H9 (cell line): ENCODE measurements at regions not wholly inside any gene's neighbourhood (a gene's known extent, or its start where the extent isn't known, plus 50 kb on each side); places are given as distances from the start of the nearest gene placed in this dataset.

Experiments used
- DNase-seq: peaks from one replicate; pipeline ENCODE4 v3.0.0-alpha.2; 2017
- H2AFZ ChIP-seq: one replicate; pipeline ENCODE4 v1.6.1; 2013; ENCODE audit warnings: mild to moderate bottlenecking, low read length, control low read depth, moderate library complexity
- H2AK5ac ChIP-seq: 2 replicates; pipeline ENCODE4 v1.6.1; 2013; ENCODE audit warnings: low read length, control low read depth, mixed read lengths; ENCODE audit not compliant: insufficient read length
- H2BK120ac ChIP-seq: one replicate; pipeline ENCODE4 v1.6.1; 2013; ENCODE audit warnings: low read depth, mild to moderate bottlenecking, low read length, control low read depth, inconsistent platforms; ENCODE audit not compliant: poor library complexity, severe bottlenecking
- H2BK12ac ChIP-seq: 2 replicates; pipeline ENCODE4 v1.6.1; 2013; ENCODE audit warnings: low read length, control low read depth, mixed read lengths, low read depth; ENCODE audit not compliant: insufficient read length
- H2BK15ac ChIP-seq: 2 replicates; pipeline ENCODE4 v1.6.1; 2013; ENCODE audit warnings: low read depth, low read length, control low read depth
- H2BK20ac ChIP-seq: one replicate; pipeline ENCODE4 v1.6.1; 2013; ENCODE audit warnings: low read depth, mild to moderate bottlenecking, low read length, control low read depth, inconsistent platforms; ENCODE audit not compliant: poor library complexity, severe bottlenecking
- H2BK5ac ChIP-seq: 2 replicates; pipeline ENCODE4 v1.6.1; 2013; ENCODE audit warnings: low read length, control low read depth, mixed read lengths; ENCODE audit not compliant: insufficient read length
- H3K14ac ChIP-seq: 2 replicates; pipeline ENCODE4 v1.6.1; 2013; ENCODE audit warnings: low read length, control low read depth; ENCODE audit not compliant: insufficient read depth
- H3K18ac ChIP-seq: 2 replicates; pipeline ENCODE4 v1.6.1; 2013; ENCODE audit warnings: low read depth, mild to moderate bottlenecking, mixed read lengths, low read length, control low read depth; ENCODE audit not compliant: insufficient read length
- H3K23ac ChIP-seq: 2 replicates; pipeline ENCODE4 v1.6.1; 2013; ENCODE audit warnings: low read length, control low read depth, mixed read lengths, low read depth; ENCODE audit not compliant: insufficient read length
- H3K23me2 ChIP-seq: 2 replicates; pipeline ENCODE4 v1.6.1; 2013; ENCODE audit warnings: low read depth, mild to moderate bottlenecking, mixed read lengths, low read length, control low read depth; ENCODE audit not compliant: insufficient read length, poor library complexity, severe bottlenecking
- H3K27ac ChIP-seq: 2 replicates; pipeline ENCODE4 v1.5.1; 2013; ENCODE audit warnings: low read length, control low read depth, mixed read lengths, low read depth; ENCODE audit not compliant: insufficient read length
- H3K27me3 ChIP-seq: 2 replicates; pipeline ENCODE4 v1.6.1; 2013; ENCODE audit warnings: low read length, control low read depth, inconsistent platforms; ENCODE audit not compliant: insufficient read depth
- H3K4ac ChIP-seq: 2 replicates; pipeline ENCODE4 v1.6.1; 2013; ENCODE audit warnings: low read depth, mild to moderate bottlenecking, control low read depth, inconsistent platforms, low read length, moderate library complexity
- H3K4me1 ChIP-seq: 2 replicates; pipeline ENCODE4 v1.6.1; 2013; ENCODE audit warnings: low read length, control low read depth, inconsistent platforms; ENCODE audit not compliant: insufficient read depth
- H3K4me2 ChIP-seq: 2 replicates; pipeline ENCODE4 v1.6.1; 2013; ENCODE audit warnings: low read length, control low read depth, mixed read lengths; ENCODE audit not compliant: insufficient read length, insufficient read depth
- H3K56ac ChIP-seq: 2 replicates; pipeline ENCODE4 v1.6.1; 2013; ENCODE audit warnings: low read depth, mild to moderate bottlenecking, mixed read lengths, low read length, control low read depth; ENCODE audit not compliant: insufficient read length
- H3K79me1 ChIP-seq: 2 replicates; pipeline ENCODE4 v1.6.1; 2013; ENCODE audit warnings: low read depth, mild to moderate bottlenecking, moderate library complexity, low read length, control low read depth, inconsistent platforms; ENCODE audit not compliant: insufficient read depth, poor library complexity, severe bottlenecking
- H3K79me2 ChIP-seq: 2 replicates; pipeline ENCODE4 v1.6.1; 2013; ENCODE audit warnings: low read length, control low read depth, inconsistent platforms; ENCODE audit not compliant: insufficient read depth
- H3K9ac ChIP-seq: 2 replicates; pipeline ENCODE4 v1.6.1; 2013; ENCODE audit warnings: low read length, control low read depth, mixed read lengths; ENCODE audit not compliant: insufficient read length; ENCODE audit errors: extremely low read depth
- H3K9me3 ChIP-seq: one replicate; pipeline ENCODE4 v1.6.1; 2013; ENCODE audit warnings: low read depth, low read length, inconsistent platforms; ENCODE audit not compliant: control insufficient read depth
- H3T11ph ChIP-seq: one replicate; pipeline ENCODE4 v1.6.1; 2013; ENCODE audit warnings: mild to moderate bottlenecking, low read length, control low read depth, inconsistent platforms
- H4K20me1 ChIP-seq: one replicate; pipeline ENCODE4 v1.6.1; 2013; ENCODE audit not compliant: control insufficient read depth, insufficient read length, insufficient read depth
- H4K5ac ChIP-seq: 2 replicates; pipeline ENCODE4 v1.6.1; 2013; ENCODE audit warnings: low read depth, mild to moderate bottlenecking, mixed read lengths, low read length, control low read depth; ENCODE audit not compliant: insufficient read length
- H4K8ac ChIP-seq: replicated peaks from 2 replicates; pipeline ENCODE4 v1.6.1; 2013; ENCODE audit warnings: low read length, control low read depth, mixed read lengths, low read depth; ENCODE audit not compliant: insufficient read length
- H4K91ac ChIP-seq: 2 replicates; pipeline ENCODE4 v1.6.1; 2013; ENCODE audit warnings: low read depth, mild to moderate bottlenecking, moderate library complexity, mixed read lengths, low read length, control low read depth; ENCODE audit not compliant: insufficient read length
- H3K27ac Mint-ChIP-seq, 3 experiments: 2 replicates in 2 of 3; 3 replicates in 1 of 3; pipeline ENCODE4 v1.8.0; 2020 to 2021; ENCODE audit warnings: mixed read lengths in 3 of 3, mild to moderate bottlenecking in 1 of 3, moderate library complexity in 1 of 3
- H3K27me3 Mint-ChIP-seq: 2 replicates; pipeline ENCODE4 v1.8.0; 2021; ENCODE audit warnings: low read depth, mild to moderate bottlenecking, moderate library complexity, mixed read lengths
- H3K36me3 Mint-ChIP-seq, 3 experiments: 2 replicates in 2 of 3; 3 replicates in 1 of 3; pipeline ENCODE4 v1.8.0; 2020 to 2021; ENCODE audit warnings: low read depth in 3 of 3, mixed read lengths in 3 of 3; ENCODE audit not compliant: insufficient read depth in 1 of 3
- H3K4me1 Mint-ChIP-seq, 2 experiments: 2 replicates each; pipeline ENCODE4 v1.8.0; 2020; ENCODE audit warnings: mixed read lengths in 2 of 2
- H3K4me3 Mint-ChIP-seq, 2 experiments: 2 replicates in 1 of 2; 3 replicates in 1 of 2; pipeline ENCODE4 v1.8.0; 2020 to 2021; ENCODE audit warnings: mild to moderate bottlenecking in 2 of 2, mixed read lengths in 2 of 2, moderate library complexity in 1 of 2
- H3K9me3 Mint-ChIP-seq, 2 experiments: 2 replicates in 1 of 2; 3 replicates in 1 of 2; pipeline ENCODE4 v1.8.0; 2020; ENCODE audit warnings: mild to moderate bottlenecking in 2 of 2, mixed read lengths in 2 of 2, moderate library complexity in 1 of 2
- WGBS: extraction: QIAGEN DNeasy Blood & Tissue Kit; methylation state at CpG from one replicate; pipeline ENCODE4 v1.1.7; 2013; ENCODE audit warnings: missing lambda C conversion rate, low lambda C conversion rate, mixed read lengths; ENCODE audit not compliant: insufficient read length; ENCODE audit errors: extremely low coverage; 5-methylcytosine and 5-hydroxymethylcytosine counted together
- TF ChIP-seq, protein P1 (sequence below): fragments of 200-600 bp; sonication (generic); conservative IDR thresholded peaks from 3 replicates; pipeline ENCODE4 v1.8.0; 2021; ENCODE audit warnings: antibody characterized with exemption, mild to moderate bottlenecking

GRCh38 chr21:38680401-38680800 is 125.3 kb upstream of the ETS2 start:
- H3K36me3 Mint-ChIP-seq, result no peaks in the 10 kb centered on the region
- H3K4me1 ChIP-seq, result no peaks in the 10 kb centered on the region
- H3K27me3 ChIP-seq, result no peaks in the 10 kb centered on the region
- no peak overlapping the region for H3K9ac ChIP-seq
- H2BK15ac ChIP-seq, result no peak overlapping the region
- no peak for DNase-seq
- no peak overlapping the region for H3K4me2 ChIP-seq
- no peak overlapping the region for H3T11ph ChIP-seq
- no peak overlapping the region for H2BK20ac ChIP-seq
- H2BK5ac ChIP-seq, result no peak overlapping the region
- H4K20me1 ChIP-seq, result no peaks in the 10 kb centered on the region
- no peaks in the 10 kb centered on the region for H3K79me2 ChIP-seq
- TF ChIP-seq, protein P1, sequence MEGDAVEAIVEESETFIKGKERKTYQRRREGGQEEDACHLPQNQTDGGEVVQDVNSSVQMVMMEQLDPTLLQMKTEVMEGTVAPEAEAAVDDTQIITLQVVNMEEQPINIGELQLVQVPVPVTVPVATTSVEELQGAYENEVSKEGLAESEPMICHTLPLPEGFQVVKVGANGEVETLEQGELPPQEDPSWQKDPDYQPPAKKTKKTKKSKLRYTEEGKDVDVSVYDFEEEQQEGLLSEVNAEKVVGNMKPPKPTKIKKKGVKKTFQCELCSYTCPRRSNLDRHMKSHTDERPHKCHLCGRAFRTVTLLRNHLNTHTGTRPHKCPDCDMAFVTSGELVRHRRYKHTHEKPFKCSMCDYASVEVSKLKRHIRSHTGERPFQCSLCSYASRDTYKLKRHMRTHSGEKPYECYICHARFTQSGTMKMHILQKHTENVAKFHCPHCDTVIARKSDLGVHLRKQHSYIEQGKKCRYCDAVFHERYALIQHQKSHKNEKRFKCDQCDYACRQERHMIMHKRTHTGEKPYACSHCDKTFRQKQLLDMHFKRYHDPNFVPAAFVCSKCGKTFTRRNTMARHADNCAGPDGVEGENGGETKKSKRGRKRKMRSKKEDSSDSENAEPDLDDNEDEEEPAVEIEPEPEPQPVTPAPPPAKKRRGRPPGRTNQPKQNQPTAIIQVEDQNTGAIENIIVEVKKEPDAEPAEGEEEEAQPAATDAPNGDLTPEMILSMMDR, result no peak
- no peak overlapping the region for H2AFZ ChIP-seq
- H3K4me1 Mint-ChIP-seq, result peaks cover 0 to 3% of the 10 kb centered on the region in 2 experiments; a peak in 3 of 4 replicates
- no peak overlapping the region for H2BK120ac ChIP-seq
- H3K4me3 Mint-ChIP-seq, result no peak overlapping the region
- H3K27ac ChIP-seq, result no peak overlapping the region
- no peak overlapping the region for H2AK5ac ChIP-seq
- H3K23ac ChIP-seq, result no peak overlapping the region
- no peak overlapping the region for H3K18ac ChIP-seq
- H3K79me1 ChIP-seq, result no peaks in the 10 kb centered on the region
- no peak overlapping the region for H2BK12ac ChIP-seq
- no peak overlapping the region for H4K91ac ChIP-seq
- H3K27ac Mint-ChIP-seq, result no peak overlapping the region
- H4K8ac ChIP-seq, result no peak overlapping the region
- H3K9me3 ChIP-seq, result no peaks in the 10 kb centered on the region
- H3K4ac ChIP-seq, result no peak overlapping the region
- no peaks in the 10 kb centered on the region for H3K23me2 ChIP-seq
- no peak overlapping the region for H3K56ac ChIP-seq
- H3K27me3 Mint-ChIP-seq, result peaks cover 6% of the 10 kb centered on the region
- WGBS, result no CpG with 5 or more reads among the region's 3 CpGs
- peaks cover 0 to 3% of the 10 kb centered on the region in 2 experiments; a peak in 2 of 5 replicates for H3K9me3 Mint-ChIP-seq
- H3K14ac ChIP-seq, result no peak overlapping the region
- no peak overlapping the region for H4K5ac ChIP-seq
